ENCODE measurements at regions not wholly inside any gene's neighbourhood (a gene's known extent, or its start where the extent isn't known, plus 50 kb on each side); places are given as distances from the start of the nearest gene placed in this dataset.

- TF ChIP-seq POLR2A (IDR thresholded peaks at IDR 0.05; ENCODE audit: low read depth, low read length) (no peak), POLR2AphosphoS5 (IDR thresholded peaks at IDR 0.05; ENCODE audit: low read depth, low read length) (no peak)
Measured at GRCh38 chr14:65259000-65259399, 153.5 kb upstream of the FUT8 start.
